ENCODE measurements at regions not wholly inside any gene's neighbourhood (a gene's known extent, or its start where the extent isn't known, plus 50 kb on each side); places are given as distances from the start of the nearest gene placed in this dataset.

- no peaks in the 10 kb centered on the region for H3K36me3 ChIP-seq
- no peak overlapping the region for H3K4me3 ChIP-seq
- H3K4me1 ChIP-seq = no peaks in the 10 kb centered on the region
- intact Hi-C loops (cut with DNase I) = no loop called here
- H3K9me3 ChIP-seq = no peaks in the 10 kb centered on the region
- no peak for DNase-seq
- no peak for TF ChIP-seq POLR2A (IDR thresholded peaks at IDR 0.05)
- 79 to 82% methylated on average over 9 of the region's 9 CpGs for WGBS, 2 donors
- H3K27me3 ChIP-seq = no peaks in the 10 kb centered on the region
- H3K27ac ChIP-seq = no peak overlapping the region
These were observed 402.8 kb upstream of the NWD2 start for GRCh38 chr4:36841583-36842326.

GRCh38 chr4:36844448-36844847 is 400.1 kb upstream of the NWD2 start:
- Histone ChIP-seq H3K36me3 (no peaks in the 10 kb centered on the region), H3K4me1 (no peaks in the 10 kb centered on the region), H3K9me3 (no peaks in the 10 kb centered on the region), H3K27me3 (no peaks in the 10 kb centered on the region), H3K27ac (no peak overlapping the region), H3K4me3 (no peak overlapping the region)
- intact Hi-C loops (cut with DNase I) = no loop called here
- DNase-seq = no peak
- TF ChIP-seq CTCF (IDR thresholded peaks at IDR 0.05) (no peak), POLR2A (IDR thresholded peaks at IDR 0.05) (no peak), EP300 (IDR thresholded peaks at IDR 0.05) (no peak), POLR2AphosphoS5 (IDR thresholded peaks at IDR 0.05) (no peak)

GRCh38 chr4:36852856-36853255 is 391.7 kb upstream of the NWD2 start:
- 50 to 58% methylated on average over 4 of the region's 4 CpGs for WGBS, 2 donors

GRCh38 chr4:36854554-36854953 is 390.0 kb upstream of the NWD2 start:
- H3K4me3 ChIP-seq = no peak overlapping the region
- H3K9me3 ChIP-seq = no peaks in the 10 kb centered on the region
- H3K27me3 ChIP-seq = no peaks in the 10 kb centered on the region
- DNase-seq = no peak
- H3K36me3 ChIP-seq = no peaks in the 10 kb centered on the region
- WGBS, 2 donors = 68 to 70% methylated on average over 5 of the region's 5 CpGs
- H3K27ac ChIP-seq = no peak overlapping the region
- no peaks in the 10 kb centered on the region for H3K4me1 ChIP-seq
- TF ChIP-seq CTCF (IDR thresholded peaks at IDR 0.05) (no peak), EP300 (IDR thresholded peaks at IDR 0.05) (no peak), POLR2A (IDR thresholded peaks at IDR 0.05) (no peak), POLR2AphosphoS5 (IDR thresholded peaks at IDR 0.05) (no peak)
- intact Hi-C loops (cut with DNase I) = no loop called here

More at GRCh38 chr4:36852856-36853255, 391.7 kb upstream of the NWD2 start:
- H3K27ac ChIP-seq = no peak overlapping the region
- no peaks in the 10 kb centered on the region for H3K9me3 ChIP-seq
- TF ChIP-seq EP300 (IDR thresholded peaks at IDR 0.05) (no peak), POLR2A (IDR thresholded peaks at IDR 0.05) (no peak), POLR2AphosphoS5 (IDR thresholded peaks at IDR 0.05) (no peak), CTCF (IDR thresholded peaks at IDR 0.05) (no peak)
- H3K4me1 ChIP-seq = no peaks in the 10 kb centered on the region
- no peaks in the 10 kb centered on the region for H3K36me3 ChIP-seq
- no peak overlapping the region for H3K4me3 ChIP-seq
- intact Hi-C loops (cut with DNase I) = no loop called here
- no peaks in the 10 kb centered on the region for H3K27me3 ChIP-seq
- DNase-seq = no peak

- no peaks in the 10 kb centered on the region for H3K27me3 ChIP-seq
- H3K27ac ChIP-seq = no peak overlapping the region
- DNase-seq = no peak
- H3K36me3 ChIP-seq = no peaks in the 10 kb centered on the region
- no peak for TF ChIP-seq CTCF (IDR thresholded peaks at IDR 0.05)
- TF ChIP-seq EP300 (IDR thresholded peaks at IDR 0.05) = no peak
- TF ChIP-seq POLR2A (IDR thresholded peaks at IDR 0.05) = no peak
- no peak for TF ChIP-seq POLR2AphosphoS5 (IDR thresholded peaks at IDR 0.05)
- intact Hi-C loops (cut with DNase I) = no loop called here
- no peak overlapping the region for H3K4me3 ChIP-seq
- 83 to 88% methylated on average over 2 of the region's 2 CpGs for WGBS, 2 donors
- H3K4me1 ChIP-seq = no peaks in the 10 kb centered on the region
- H3K9me3 ChIP-seq = no peaks in the 10 kb centered on the region
These were observed 380.9 kb upstream of the NWD2 start for GRCh38 chr4:36863601-36864000.

Measured in sigmoid colon (tissue), 6 donors.